ENCODE measurements at regions not wholly inside any gene's neighbourhood (a gene's known extent, or its start where the extent isn't known, plus 50 kb on each side); places are given as distances from the start of the nearest gene placed in this dataset.

GRCh38 chr11:62057069-62057468 lies 66.7 kb upstream of the INCENP start:
- H3K4me3 ChIP-seq (ENCODE audit: low read length in 2 of 2), result no peak overlapping the region
- no peaks in the 10 kb centered on the region for H3K4me1 ChIP-seq (ENCODE audit: control insufficient read depth in 2 of 2, insufficient read depth in 2 of 2, low read length in 2 of 2)
- no peaks in the 10 kb centered on the region for H3K36me3 ChIP-seq (ENCODE audit: control insufficient read depth in 2 of 2, insufficient read depth in 2 of 2, low read length in 1 of 2)
- DNase-seq (ENCODE audit: low read depth in 6 of 9, low spot score in 9 of 9), result no peak
- no peaks in the 10 kb centered on the region for H3K9me3 ChIP-seq (ENCODE audit: control insufficient read depth in 2 of 2, insufficient read depth in 1 of 2, low read length in 1 of 2)
- WGBS, result 96% methylated on average over 2 of the region's 2 CpGs
- no peak overlapping the region for H3K27ac ChIP-seq (ENCODE audit: low read depth in 1 of 2, low read length in 1 of 2)
- no peaks in the 10 kb centered on the region for H3K27me3 ChIP-seq (ENCODE audit: control insufficient read depth in 2 of 2, insufficient read depth in 1 of 2, low read length in 1 of 2)

GRCh38 chr11:62055970-62056369 lies 67.8 kb upstream of the INCENP start:
- no peak overlapping the region for H3K27ac ChIP-seq (ENCODE audit: low read depth in 1 of 2, low read length in 1 of 2)
- no peak for DNase-seq (ENCODE audit: low read depth in 6 of 9, low spot score in 9 of 9)
- no peaks in the 10 kb centered on the region for H3K4me1 ChIP-seq (ENCODE audit: control insufficient read depth in 2 of 2, insufficient read depth in 2 of 2, low read length in 2 of 2)
- 97% methylated on average over 5 of the region's 5 CpGs for WGBS
- no peak overlapping the region for H3K4me3 ChIP-seq (ENCODE audit: low read length in 2 of 2)
- H3K36me3 ChIP-seq (ENCODE audit: control insufficient read depth in 2 of 2, insufficient read depth in 2 of 2, low read length in 1 of 2), result no peaks in the 10 kb centered on the region
- H3K9me3 ChIP-seq (ENCODE audit: control insufficient read depth in 2 of 2, insufficient read depth in 1 of 2, low read length in 1 of 2), result no peaks in the 10 kb centered on the region
- H3K27me3 ChIP-seq (ENCODE audit: control insufficient read depth in 2 of 2, insufficient read depth in 1 of 2, low read length in 1 of 2), result no peaks in the 10 kb centered on the region

DNA sequence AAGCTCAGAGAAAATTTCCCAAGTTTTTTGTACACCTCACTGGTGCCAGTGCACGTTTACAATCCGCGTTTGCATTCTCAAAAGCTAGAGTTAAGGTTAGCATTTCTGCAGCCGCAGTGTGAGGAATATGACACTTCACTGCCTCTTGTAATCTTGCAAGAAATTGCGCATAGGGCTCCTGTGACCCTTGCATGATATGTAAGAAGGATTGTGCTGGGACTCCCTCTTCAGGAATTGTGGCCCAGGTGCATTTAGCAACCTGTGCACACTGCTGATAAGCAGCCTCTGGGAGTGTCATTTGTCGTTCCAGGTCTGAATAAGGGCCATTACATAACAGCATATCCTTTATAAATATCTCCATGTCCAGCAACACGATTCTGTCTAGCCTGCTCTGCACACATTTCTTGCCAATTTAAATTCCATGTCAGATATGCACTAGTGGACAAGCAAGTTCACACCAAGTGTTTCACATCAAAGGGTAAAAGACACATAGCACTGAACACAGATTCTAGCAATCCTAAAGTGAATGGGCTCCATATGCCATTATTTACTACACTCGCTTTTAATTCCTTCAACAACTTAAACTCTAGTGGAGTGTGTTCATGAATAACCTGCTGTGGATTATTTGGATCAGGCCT lies 69.2 kb upstream of the INCENP start:
- Histone ChIP-seq H3K9me3 (ENCODE audit: control insufficient read depth in 2 of 2, insufficient read depth in 1 of 2, low read length in 1 of 2) (no peaks in the 10 kb centered on the region), H3K4me1 (ENCODE audit: control insufficient read depth in 2 of 2, insufficient read depth in 2 of 2, low read length in 2 of 2) (no peaks in the 10 kb centered on the region), H3K27me3 (ENCODE audit: control insufficient read depth in 2 of 2, insufficient read depth in 1 of 2, low read length in 1 of 2) (no peaks in the 10 kb centered on the region), H3K4me3 (ENCODE audit: low read length in 2 of 2) (no peak overlapping the region), H3K27ac (ENCODE audit: low read depth in 1 of 2, low read length in 1 of 2) (no peak overlapping the region), H3K36me3 (ENCODE audit: control insufficient read depth in 2 of 2, insufficient read depth in 2 of 2, low read length in 1 of 2) (no peaks in the 10 kb centered on the region)
- WGBS, result 92% methylated on average over 8 of the region's 8 CpGs
- DNase-seq (ENCODE audit: low read depth in 6 of 9, low spot score in 9 of 9), result no peak

- Histone ChIP-seq H3K27me3 (ENCODE audit: control insufficient read depth in 2 of 2, insufficient read depth in 1 of 2, low read length in 1 of 2) (no peaks in the 10 kb centered on the region), H3K4me1 (ENCODE audit: control insufficient read depth in 2 of 2, insufficient read depth in 2 of 2, low read length in 2 of 2) (no peaks in the 10 kb centered on the region), H3K27ac (ENCODE audit: low read depth in 1 of 2, low read length in 1 of 2) (no peak overlapping the region), H3K36me3 (ENCODE audit: control insufficient read depth in 2 of 2, insufficient read depth in 2 of 2, low read length in 1 of 2) (no peaks in the 10 kb centered on the region), H3K9me3 (ENCODE audit: control insufficient read depth in 2 of 2, insufficient read depth in 1 of 2, low read length in 1 of 2) (no peaks in the 10 kb centered on the region), H3K4me3 (ENCODE audit: low read length in 2 of 2) (no peak overlapping the region)
- 98% methylated on average over 5 of the region's 5 CpGs for WGBS
- DNase-seq (ENCODE audit: low read depth in 6 of 9, low spot score in 9 of 9), result no peak
Measured at GRCh38 chr11:62054081-62054480, 69.7 kb upstream of the INCENP start.

DNA sequence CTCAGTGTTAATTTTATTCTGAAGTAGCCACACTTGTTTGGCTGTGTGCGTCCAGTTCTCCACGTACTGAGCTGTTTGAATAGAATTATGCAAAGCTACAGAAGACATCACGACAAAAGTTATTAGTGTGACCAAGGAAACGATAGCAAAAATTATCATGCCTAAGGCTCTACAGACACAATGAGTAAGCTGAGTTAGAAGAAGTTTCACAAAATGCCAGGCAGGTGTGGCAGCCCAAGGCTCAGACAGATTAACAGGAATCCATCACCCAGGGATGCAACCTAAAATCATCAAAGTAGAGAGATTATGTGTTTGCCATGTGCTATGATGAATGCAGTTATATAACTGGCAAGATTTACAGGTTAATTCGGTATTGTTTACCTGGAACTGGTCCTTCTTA lies 73.1 kb upstream of the INCENP start:
- H3K4me1 ChIP-seq (ENCODE audit: control insufficient read depth in 2 of 2, insufficient read depth in 2 of 2, low read length in 2 of 2), result no peaks in the 10 kb centered on the region

DNA sequence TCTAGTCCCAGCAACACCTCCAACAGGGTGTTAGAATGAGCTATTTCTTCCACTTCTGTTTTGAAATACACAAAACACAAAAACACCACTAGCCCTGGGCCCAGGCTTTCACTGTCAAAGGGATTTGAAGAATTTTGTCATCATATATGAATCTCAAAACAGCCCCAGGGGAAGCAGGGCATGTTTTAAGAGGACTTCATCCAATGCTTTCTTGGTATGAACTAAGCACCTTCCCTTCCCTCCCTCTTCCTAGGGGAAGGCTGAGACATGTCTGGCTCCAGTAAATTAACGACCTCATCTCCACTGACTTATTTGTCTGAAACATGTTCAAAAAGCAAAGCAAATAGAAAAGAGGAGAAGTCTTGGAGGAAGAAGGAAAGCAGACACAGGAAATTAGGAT lies 75.7 kb upstream of the INCENP start:
- H3K4me1 ChIP-seq (ENCODE audit: control insufficient read depth in 2 of 2, insufficient read depth in 2 of 2, low read length in 2 of 2), result no peaks in the 10 kb centered on the region
- H3K27ac ChIP-seq (ENCODE audit: low read depth in 1 of 2, low read length in 1 of 2), result no peak overlapping the region
- WGBS, result 96% methylated on average over 1 of the region's 1 CpG

More for the DNA sequence above, 73.1 kb upstream of the INCENP start:
- no peak for DNase-seq (ENCODE audit: low read depth in 6 of 9, low spot score in 9 of 9)
- Histone ChIP-seq H3K27me3 (ENCODE audit: control insufficient read depth in 2 of 2, insufficient read depth in 1 of 2, low read length in 1 of 2) (no peaks in the 10 kb centered on the region), H3K36me3 (ENCODE audit: control insufficient read depth in 2 of 2, insufficient read depth in 2 of 2, low read length in 1 of 2) (no peaks in the 10 kb centered on the region), H3K4me3 (ENCODE audit: low read length in 2 of 2) (no peak overlapping the region), H3K27ac (ENCODE audit: low read depth in 1 of 2, low read length in 1 of 2) (no peak overlapping the region), H3K9me3 (ENCODE audit: control insufficient read depth in 2 of 2, insufficient read depth in 1 of 2, low read length in 1 of 2) (no peaks in the 10 kb centered on the region)
- 96% methylated on average over 5 of the region's 5 CpGs for WGBS

DNA sequence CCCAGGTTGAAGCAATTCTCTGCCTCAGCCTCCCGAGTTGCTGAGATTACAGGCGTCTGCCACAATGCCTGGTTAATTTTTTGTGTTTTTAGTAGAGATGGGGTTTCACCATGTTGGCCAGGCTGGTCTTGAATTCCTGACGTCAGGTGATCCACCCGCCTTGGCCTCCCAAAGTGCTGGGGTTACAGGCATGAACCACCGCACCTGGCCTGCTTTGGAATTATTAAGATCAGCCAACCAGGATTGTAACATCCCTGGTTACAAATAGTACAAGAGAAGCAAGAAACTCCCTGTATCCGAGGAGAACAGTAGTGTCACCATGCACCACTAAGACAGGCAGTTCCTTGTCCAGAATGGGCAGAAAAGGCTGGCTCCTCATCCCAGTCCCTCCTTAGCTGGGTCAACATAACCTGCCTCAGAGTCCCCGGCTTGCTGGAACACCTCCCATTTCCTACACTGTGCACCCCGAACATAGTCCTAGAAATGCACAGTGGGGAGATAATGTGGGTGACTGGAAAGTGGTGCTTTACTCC lies 77.2 kb upstream of the INCENP start:
- Histone ChIP-seq H3K9me3 (ENCODE audit: control insufficient read depth in 2 of 2, insufficient read depth in 1 of 2, low read length in 1 of 2) (no peaks in the 10 kb centered on the region), H3K27me3 (ENCODE audit: control insufficient read depth in 2 of 2, insufficient read depth in 1 of 2, low read length in 1 of 2) (no peaks in the 10 kb centered on the region), H3K4me1 (ENCODE audit: control insufficient read depth in 2 of 2, insufficient read depth in 2 of 2, low read length in 2 of 2) (peaks cover 0 to 7% of the 10 kb centered on the region in 2 donors), H3K36me3 (ENCODE audit: control insufficient read depth in 2 of 2, insufficient read depth in 2 of 2, low read length in 1 of 2) (no peaks in the 10 kb centered on the region), H3K27ac (ENCODE audit: low read depth in 1 of 2, low read length in 1 of 2) (no peak overlapping the region), H3K4me3 (ENCODE audit: low read length in 2 of 2) (no peak overlapping the region)
- no peak for DNase-seq (ENCODE audit: low read depth in 6 of 9, low spot score in 9 of 9)
- 94% methylated on average over 8 of the region's 8 CpGs for WGBS

More for the DNA sequence above, 75.7 kb upstream of the INCENP start:
- no peaks in the 10 kb centered on the region for H3K9me3 ChIP-seq (ENCODE audit: control insufficient read depth in 2 of 2, insufficient read depth in 1 of 2, low read length in 1 of 2)
- H3K27me3 ChIP-seq (ENCODE audit: control insufficient read depth in 2 of 2, insufficient read depth in 1 of 2, low read length in 1 of 2), result no peaks in the 10 kb centered on the region
- H3K36me3 ChIP-seq (ENCODE audit: control insufficient read depth in 2 of 2, insufficient read depth in 2 of 2, low read length in 1 of 2), result no peaks in the 10 kb centered on the region
- no peak overlapping the region for H3K4me3 ChIP-seq (ENCODE audit: low read length in 2 of 2)
- DNase-seq (ENCODE audit: low read depth in 6 of 9, low spot score in 9 of 9), result no peak

DNA sequence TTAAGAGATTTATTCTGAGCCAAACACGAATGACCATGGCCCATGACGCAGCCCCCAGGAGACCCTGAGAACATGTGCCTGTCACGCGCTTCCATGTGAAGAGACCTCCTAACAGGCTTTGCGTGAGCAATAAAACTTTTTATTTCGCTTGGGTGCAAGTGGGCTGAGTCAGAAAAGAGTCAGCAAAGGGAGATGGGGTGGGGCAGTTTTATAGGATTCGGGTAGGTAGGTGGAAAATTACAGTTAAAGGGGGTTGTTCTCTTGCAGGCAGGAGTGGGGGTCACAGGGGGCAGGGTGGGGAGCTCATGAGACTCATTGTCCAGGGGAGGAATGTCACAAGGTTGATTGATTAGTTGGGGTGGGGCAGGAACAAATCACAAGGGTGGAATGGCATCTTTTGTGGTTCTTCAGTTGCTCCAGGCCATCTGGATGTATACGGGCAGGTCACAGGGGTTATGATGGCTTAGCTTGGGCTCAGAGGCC lies 77.2 kb upstream of the FTH1 start:
- no peak overlapping the region for H3K4me3 ChIP-seq (ENCODE audit: low read length in 2 of 2)
- no peak overlapping the region for H3K27ac ChIP-seq (ENCODE audit: low read depth in 1 of 2, low read length in 1 of 2)
- peaks cover 0 to 7% of the 10 kb centered on the region in 2 donors for H3K4me1 ChIP-seq (ENCODE audit: control insufficient read depth in 2 of 2, insufficient read depth in 2 of 2, low read length in 2 of 2)
- H3K9me3 ChIP-seq (ENCODE audit: control insufficient read depth in 2 of 2, insufficient read depth in 1 of 2, low read length in 1 of 2), result no peaks in the 10 kb centered on the region
- DNase-seq (ENCODE audit: low read depth in 6 of 9, low spot score in 9 of 9), result no peak
- no peaks in the 10 kb centered on the region for H3K27me3 ChIP-seq (ENCODE audit: control insufficient read depth in 2 of 2, insufficient read depth in 1 of 2, low read length in 1 of 2)
- WGBS, result 97% methylated on average over 8 of the region's 8 CpGs
- H3K36me3 ChIP-seq (ENCODE audit: control insufficient read depth in 2 of 2, insufficient read depth in 2 of 2, low read length in 1 of 2), result no peaks in the 10 kb centered on the region

GRCh38 chr11:62035293-62035692 lies 67.9 kb upstream of the FTH1 start:
- Histone ChIP-seq H3K9me3 (ENCODE audit: control insufficient read depth in 2 of 2, insufficient read depth in 1 of 2, low read length in 1 of 2) (peaks cover 0 to 6% of the 10 kb centered on the region in 2 donors), H3K27me3 (ENCODE audit: control insufficient read depth in 2 of 2, insufficient read depth in 1 of 2, low read length in 1 of 2) (no peaks in the 10 kb centered on the region), H3K4me3 (ENCODE audit: low read length in 2 of 2) (no peak overlapping the region), H3K27ac (ENCODE audit: low read depth in 1 of 2, low read length in 1 of 2) (no peak overlapping the region), H3K36me3 (ENCODE audit: control insufficient read depth in 2 of 2, insufficient read depth in 2 of 2, low read length in 1 of 2) (no peaks in the 10 kb centered on the region), H3K4me1 (ENCODE audit: control insufficient read depth in 2 of 2, insufficient read depth in 2 of 2, low read length in 2 of 2) (no peaks in the 10 kb centered on the region)
- no peak for DNase-seq (ENCODE audit: low read depth in 6 of 9, low spot score in 9 of 9)

All from thymus (tissue), 11 donors.